HEK293T (cell line): ENCODE measurements at regions not wholly inside any gene's neighbourhood (a gene's known extent, or its start where the extent isn't known, plus 50 kb on each side); places are given as distances from the start of the nearest gene placed in this dataset.

Experiments used
- ARNT ChIP-seq: fragments of 450-650 bp; IDR thresholded peaks from 2 replicates; pipeline ENCODE4 v1.6.1; 2017; ENCODE audit warnings: mild to moderate bottlenecking
- ELF4 ChIP-seq: fragments of 450-650 bp; IDR thresholded peaks from 2 replicates; pipeline ENCODE4 v1.6.1; 2017; ENCODE audit warnings: antibody characterized with exemption
- FOXA1 ChIP-seq: fragments of 450-650 bp; IDR thresholded peaks from 2 replicates; pipeline ENCODE4 v1.6.1; 2016; ENCODE audit warnings: mild to moderate bottlenecking
- FOXK2 ChIP-seq: fragments of 450-650 bp; IDR thresholded peaks from 2 replicates; pipeline ENCODE4 v1.6.1; 2016; ENCODE audit warnings: mild to moderate bottlenecking
- HDGF ChIP-seq: fragments of 450-650 bp; IDR thresholded peaks from 2 replicates; pipeline ENCODE4 v1.6.1; 2017; ENCODE audit warnings: antibody characterized with exemption, borderline replicate concordance
- LEF1 ChIP-seq: fragments of 450-650 bp; IDR thresholded peaks from 2 replicates; pipeline ENCODE4 v1.6.1; 2017; ENCODE audit warnings: mild to moderate bottlenecking, borderline replicate concordance
- NFRKB ChIP-seq: fragments of 450-650 bp; IDR thresholded peaks from 2 replicates; pipeline ENCODE4 v1.6.1; 2016; ENCODE audit warnings: mild to moderate bottlenecking, moderate library complexity
- TARDBP ChIP-seq: fragments of 450-650 bp; IDR thresholded peaks from 2 replicates; pipeline ENCODE4 v1.6.1; 2016
- TF ChIP-seq, protein P1 (sequence below): fragments of 450-650 bp; IDR thresholded peaks from 2 replicates; pipeline ENCODE4 v1.6.1; 2016

DNA sequence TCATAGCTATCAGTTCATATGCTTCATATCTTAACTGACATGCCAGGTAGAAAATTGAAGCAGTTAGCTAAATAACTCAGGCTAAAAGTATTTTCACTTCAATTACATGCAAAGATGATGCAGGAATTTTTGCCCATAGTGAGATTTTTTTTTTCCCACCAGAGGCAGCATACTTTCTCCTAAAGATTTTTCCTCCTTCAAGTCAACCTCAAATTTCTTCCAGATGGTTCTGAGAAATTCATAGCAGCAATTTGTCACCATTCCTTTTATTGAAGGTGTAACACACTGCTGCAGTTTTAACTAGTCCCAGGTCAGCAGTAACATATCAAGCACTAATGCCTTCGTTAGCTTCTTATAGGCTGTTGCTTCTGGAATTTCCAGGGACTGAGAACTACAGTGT lies 141.9 kb downstream of the SUCLA2 start:
- no peak for TF ChIP-seq NFRKB
- no peak for TF ChIP-seq ELF4
- TF ChIP-seq, protein P1, sequence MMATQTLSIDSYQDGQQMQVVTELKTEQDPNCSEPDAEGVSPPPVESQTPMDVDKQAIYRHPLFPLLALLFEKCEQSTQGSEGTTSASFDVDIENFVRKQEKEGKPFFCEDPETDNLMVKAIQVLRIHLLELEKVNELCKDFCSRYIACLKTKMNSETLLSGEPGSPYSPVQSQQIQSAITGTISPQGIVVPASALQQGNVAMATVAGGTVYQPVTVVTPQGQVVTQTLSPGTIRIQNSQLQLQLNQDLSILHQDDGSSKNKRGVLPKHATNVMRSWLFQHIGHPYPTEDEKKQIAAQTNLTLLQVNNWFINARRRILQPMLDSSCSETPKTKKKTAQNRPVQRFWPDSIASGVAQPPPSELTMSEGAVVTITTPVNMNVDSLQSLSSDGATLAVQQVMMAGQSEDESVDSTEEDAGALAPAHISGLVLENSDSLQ = no peak
- TF ChIP-seq TARDBP = no peak
- TF ChIP-seq FOXK2 = no peak
- TF ChIP-seq FOXA1 = no peak
- TF ChIP-seq HDGF = no peak
- TF ChIP-seq ARNT = no peak
- TF ChIP-seq LEF1 = no peak
